HG02798 (cell line): ENCODE measurements at regions not wholly inside any gene's neighbourhood (a gene's known extent, or its start where the extent isn't known, plus 50 kb on each side); places are given as distances from the start of the nearest gene placed in this dataset.
"Not testable (repeated sequence)": the region's sequence is repeated elsewhere in the genome, so short reads cannot be mapped to it uniquely, and the experiment has no call there.

Experiments
- ATAC-seq: cut with Tn5 transposase; IDR thresholded peaks from one replicate; pipeline ENCODE4 v1.9.1; 2021; ENCODE audit warnings: mild to moderate bottlenecking; ENCODE audit not compliant: unreplicated experiment, poor library complexity

GRCh38 chrX:84856791-84857190, 146.9 kb upstream of the APOOL start:
- ATAC-seq: not testable (repeated sequence)

GRCh38 chrX:84858771-84859170, 144.9 kb upstream of the APOOL start:
- not testable (repeated sequence) for ATAC-seq

- ATAC-seq: no peak
Observed at GRCh38 chrX:84865113-84865512, 138.6 kb upstream of the APOOL start.

GRCh38 chrX:84870281-84870680, 133.4 kb upstream of the APOOL start:
- not testable (repeated sequence) for ATAC-seq

- ATAC-seq: not testable (repeated sequence)
Observed at GRCh38 chrX:84872160-84872771, 131.4 kb upstream of the APOOL start.

GRCh38 chrX:84873176-84873575, 130.5 kb upstream of the APOOL start:
- ATAC-seq: no peak

GRCh38 chrX:84876876-84877275, 126.8 kb upstream of the APOOL start:
- no peak for ATAC-seq

- no peak for ATAC-seq
Observed at GRCh38 chrX:84893897-84894296, 109.8 kb upstream of the APOOL start.

- no peak for ATAC-seq
Observed at GRCh38 chrX:84907324-84907968, 96.2 kb upstream of the APOOL start.

- ATAC-seq: no peak
Observed at GRCh38 chrX:84909151-84909550, 94.5 kb upstream of the APOOL start.

- ATAC-seq: no peak
Observed at GRCh38 chrX:84924624-84925023, 79.1 kb upstream of the APOOL start.

- ATAC-seq: no peak
Observed at GRCh38 chrX:84932814-84933213, 70.9 kb upstream of the APOOL start.

GRCh38 chrX:84933956-84934556, 69.6 kb upstream of the APOOL start:
- no peak for ATAC-seq
